Liver (tissue), 8 donors: ENCODE measurements at regions not wholly inside any gene's neighbourhood (a gene's known extent, or its start where the extent isn't known, plus 50 kb on each side); places are given as distances from the start of the nearest gene placed in this dataset.

Experiments
- DNase-seq: peaks from one replicate; pipeline ENCODE4 v3.0.0-alpha.2; 2017; ENCODE audit warnings: low spot score
- H3K27ac ChIP-seq, 2 donors: one replicate each; pipeline ENCODE4 v1.7.0; 2013; ENCODE audit warnings: inconsistent platforms in 2 of 2, low read length in 2 of 2, control low read depth in 1 of 2, low read depth in 1 of 2, mild to moderate bottlenecking in 1 of 2
- H3K27me3 ChIP-seq, 4 donors: one replicate each; pipeline versions ENCODE4 v1.6.1 to v1.7.0; 2013; ENCODE audit warnings: low read length in 3 of 4, inconsistent platforms in 1 of 4, mild to moderate bottlenecking in 1 of 4, moderate library complexity in 1 of 4; ENCODE audit not compliant: control insufficient read depth in 4 of 4, insufficient read depth in 4 of 4
- H3K36me3 ChIP-seq, 4 donors: one replicate each; pipeline versions ENCODE4 v1.6.1 to v1.7.0; 2013; ENCODE audit warnings: low read length in 3 of 4, mild to moderate bottlenecking in 3 of 4, low read depth in 1 of 4, moderate library complexity in 1 of 4; ENCODE audit not compliant: control insufficient read depth in 4 of 4, insufficient read depth in 3 of 4
- H3K4me1 ChIP-seq, 4 donors: one replicate each; pipeline versions ENCODE4 v1.6.1 to v1.7.0; 2013; ENCODE audit warnings: low read length in 3 of 4, mild to moderate bottlenecking in 3 of 4, moderate library complexity in 1 of 4; ENCODE audit not compliant: control insufficient read depth in 4 of 4, insufficient read depth in 4 of 4
- H3K4me3 ChIP-seq, 3 donors: one replicate each; pipeline versions ENCODE4 v1.6.1 to v1.7.0; 2013; ENCODE audit warnings: low read length in 3 of 3, control low read depth in 1 of 3, low read depth in 1 of 3, mild to moderate bottlenecking in 1 of 3
- H3K9ac ChIP-seq, 2 donors: one replicate each; pipeline ENCODE4 v1.7.0; 2013; ENCODE audit warnings: low read length in 2 of 2, mild to moderate bottlenecking in 2 of 2, moderate library complexity in 2 of 2, control low read depth in 1 of 2, low read depth in 1 of 2
- H3K9me3 ChIP-seq, 4 donors: one replicate each; pipeline versions ENCODE4 v1.6.1 to v1.7.0; 2013; ENCODE audit warnings: low read length in 3 of 4; ENCODE audit not compliant: control insufficient read depth in 4 of 4
- ATF3 ChIP-seq: IDR thresholded peaks from 2 replicates; pipeline ENCODE4 v1.6.1; 2016; ENCODE audit warnings: antibody characterized with exemption
- CTCF ChIP-seq: fragments of 150-350 bp; IDR thresholded peaks from 2 replicates; pipeline ENCODE4 v1.5.1; 2017; ENCODE audit warnings: improper control_type of control experiment, low read depth, low read length; ENCODE audit not compliant: missing input control
- EGR1 ChIP-seq, 2 donors: IDR thresholded peaks; 2 replicates each; pipeline ENCODE4 v1.6.1; 2016 to 2018; ENCODE audit warnings: antibody characterized with exemption in 2 of 2, low read depth in 2 of 2
- FOXA1 ChIP-seq: IDR thresholded peaks from 2 replicates; pipeline ENCODE4 v1.6.1; 2016; ENCODE audit warnings: antibody characterized with exemption
- FOXA2 ChIP-seq: IDR thresholded peaks from 2 replicates; pipeline ENCODE4 v1.6.1; 2016; ENCODE audit warnings: antibody characterized with exemption
- GABPA ChIP-seq, 2 donors: IDR thresholded peaks in 1 of 2; conservative IDR thresholded peaks in 1 of 2; 2 replicates each; pipeline ENCODE4 v1.6.1; 2016; ENCODE audit warnings: antibody characterized with exemption in 2 of 2, mild to moderate bottlenecking in 1 of 2, moderate library complexity in 1 of 2
- HNF4A ChIP-seq, 2 donors: conservative IDR thresholded peaks; 2 replicates each; pipeline ENCODE4 v1.6.1; 2016; ENCODE audit warnings: antibody characterized with exemption in 2 of 2, mild to moderate bottlenecking in 2 of 2
- HNF4G ChIP-seq: IDR thresholded peaks from 2 replicates; pipeline ENCODE4 v1.6.1; 2016; ENCODE audit warnings: antibody characterized with exemption
- JUND ChIP-seq, 2 donors: IDR thresholded peaks; 2 replicates each; pipeline ENCODE4 v1.6.1; 2016; ENCODE audit warnings: antibody characterized with exemption in 2 of 2
- MAX ChIP-seq: IDR thresholded peaks from 2 replicates; pipeline ENCODE4 v1.6.1; 2016; ENCODE audit warnings: antibody characterized with exemption
- NR2F2 ChIP-seq: IDR thresholded peaks from 2 replicates; pipeline ENCODE4 v1.6.1; 2016; ENCODE audit warnings: antibody characterized with exemption
- RAD21 ChIP-seq, 2 donors: IDR thresholded peaks; 2 replicates each; pipeline ENCODE4 v1.6.1; 2016; ENCODE audit warnings: antibody characterized with exemption in 2 of 2, mild to moderate bottlenecking in 2 of 2
- REST ChIP-seq: IDR thresholded peaks from 2 replicates; pipeline ENCODE4 v1.6.1; 2016; ENCODE audit warnings: antibody characterized with exemption, mild to moderate bottlenecking
- RXRA ChIP-seq, 2 donors: IDR thresholded peaks; 2 replicates each; pipeline ENCODE4 v1.6.1; 2017 to 2018; ENCODE audit warnings: antibody characterized with exemption in 2 of 2, mild to moderate bottlenecking in 1 of 2
- SP1 ChIP-seq: IDR thresholded peaks from 2 replicates; pipeline ENCODE4 v1.6.1; 2018; ENCODE audit warnings: antibody characterized with exemption, mild to moderate bottlenecking
- TAF1 ChIP-seq: conservative IDR thresholded peaks from 2 replicates; pipeline ENCODE4 v1.6.1; 2016; ENCODE audit warnings: antibody characterized with exemption, mild to moderate bottlenecking
- YY1 ChIP-seq: IDR thresholded peaks from 2 replicates; pipeline ENCODE4 v1.6.1; 2016; ENCODE audit warnings: antibody characterized with exemption, mild to moderate bottlenecking
- ZBTB33 ChIP-seq: IDR thresholded peaks from 2 replicates; pipeline ENCODE4 v1.6.1; 2016; ENCODE audit warnings: antibody characterized with exemption
- WGBS: extraction: QIAGEN DNeasy Blood & Tissue Kit; methylation state at CpG from one replicate; pipeline ENCODE4 v1.1.7; 2013; 5-methylcytosine and 5-hydroxymethylcytosine counted together
- donor health status: healthy.
- donor health status: healthy.
- donor health status: healthy.
- donor health status: healthy.
- donor health status: healthy.

GRCh38 chr14:81927070-81927469 is 393.4 kb upstream of the SEL1L start:
- 7% methylated on average over 1 of the region's 1 CpG for WGBS
- H3K27ac ChIP-seq, result no peak overlapping the region
- no peak overlapping the region for H3K4me3 ChIP-seq
- no peak for DNase-seq
- no peaks in the 10 kb centered on the region for H3K36me3 ChIP-seq
- H3K9ac ChIP-seq, result no peak overlapping the region
- no peaks in the 10 kb centered on the region for H3K27me3 ChIP-seq
- TF ChIP-seq EGR1 (IDR thresholded peaks at IDR 0.05; ENCODE audit: low read depth in 2 of 2) (no peak), RXRA (IDR thresholded peaks at IDR 0.05) (no peak), HNF4A (conservative IDR thresholded peaks at IDR 0.05) (no peak), CTCF (peak; percentile 13), FOXA1 (no peak), RAD21 (IDR thresholded peaks at IDR 0.05) (peak; percentile 66 to 73)
- no peaks in the 10 kb centered on the region for H3K4me1 ChIP-seq
- no peaks in the 10 kb centered on the region for H3K9me3 ChIP-seq

- TF ChIP-seq ATF3 (no peak), YY1 (no peak), CTCF (no peak), ZBTB33 (no peak), MAX (no peak), JUND (IDR thresholded peaks at IDR 0.05) (no peak), GABPA (IDR thresholded peaks at IDR 0.05 in 1 of 2, conservative IDR thresholded peaks at IDR 0.05 in 1 of 2) (no peak), REST (no peak), FOXA1 (no peak), RAD21 (IDR thresholded peaks at IDR 0.05) (no peak), HNF4G (no peak), NR2F2 (no peak), TAF1 (no peak), SP1 (no peak), EGR1 (IDR thresholded peaks at IDR 0.05; ENCODE audit: low read depth in 2 of 2) (no peak), RXRA (IDR thresholded peaks at IDR 0.05) (no peak), FOXA2 (no peak), HNF4A (conservative IDR thresholded peaks at IDR 0.05) (no peak)
- H3K9me3 ChIP-seq, result no peaks in the 10 kb centered on the region
- no peaks in the 10 kb centered on the region for H3K27me3 ChIP-seq
- no peaks in the 10 kb centered on the region for H3K4me1 ChIP-seq
- DNase-seq, result no peak
- WGBS, result 71% methylated on average over 1 of the region's 1 CpG
- H3K36me3 ChIP-seq, result no peaks in the 10 kb centered on the region
- H3K4me3 ChIP-seq, result no peak overlapping the region
- H3K27ac ChIP-seq, result no peak overlapping the region
- H3K9ac ChIP-seq, result no peak overlapping the region
Observed at GRCh38 chr14:81931828-81932227, 398.2 kb upstream of the SEL1L start.
